SJSA1 (cell line): ENCODE measurements at regions not wholly inside any gene's neighbourhood (a gene's known extent, or its start where the extent isn't known, plus 50 kb on each side); places are given as distances from the start of the nearest gene placed in this dataset.

Source experiments
- DNase-seq, 2 experiments: peaks; one replicate each; pipeline ENCODE4 v3.0.0-alpha.2; 2015 to 2020; ENCODE audit warnings: low spot score in 2 of 2, low read depth in 1 of 2
- H3K27ac ChIP-seq: fragments of 250-450 bp; sonication (Bioruptor Pico); 2 replicates; pipeline ENCODE4 v1.5.1; 2020; ENCODE audit warnings: mild to moderate bottlenecking, moderate library complexity
- H3K27me3 ChIP-seq: fragments of 250-450 bp; sonication (Bioruptor Pico); replicated peaks from 2 replicates; pipeline ENCODE4 v1.5.1; 2020; ENCODE audit warnings: mild to moderate bottlenecking, moderate library complexity
- H3K36me3 ChIP-seq: fragments of 250-450 bp; sonication (Bioruptor Pico); 2 replicates; pipeline ENCODE4 v1.5.1; 2020; ENCODE audit warnings: mild to moderate bottlenecking
- H3K4me1 ChIP-seq: fragments of 250-450 bp; sonication (Bioruptor Pico); replicated peaks from 2 replicates; pipeline ENCODE4 v1.6.1; 2021; ENCODE audit warnings: mild to moderate bottlenecking
- H3K4me3 ChIP-seq: fragments of 250-450 bp; sonication (Bioruptor Pico); 2 replicates; pipeline ENCODE4 v1.5.1; 2020; ENCODE audit warnings: mild to moderate bottlenecking
- H3K9me3 ChIP-seq: fragments of 250-450 bp; sonication (Bioruptor Pico); replicated peaks from 2 replicates; pipeline ENCODE4 v1.5.1; 2020; ENCODE audit warnings: mild to moderate bottlenecking

GRCh38 chr11:91813263-91813662 lies 411.4 kb upstream of the FAT3 start:
- no peaks in the 10 kb centered on the region for H3K9me3 ChIP-seq

DNA sequence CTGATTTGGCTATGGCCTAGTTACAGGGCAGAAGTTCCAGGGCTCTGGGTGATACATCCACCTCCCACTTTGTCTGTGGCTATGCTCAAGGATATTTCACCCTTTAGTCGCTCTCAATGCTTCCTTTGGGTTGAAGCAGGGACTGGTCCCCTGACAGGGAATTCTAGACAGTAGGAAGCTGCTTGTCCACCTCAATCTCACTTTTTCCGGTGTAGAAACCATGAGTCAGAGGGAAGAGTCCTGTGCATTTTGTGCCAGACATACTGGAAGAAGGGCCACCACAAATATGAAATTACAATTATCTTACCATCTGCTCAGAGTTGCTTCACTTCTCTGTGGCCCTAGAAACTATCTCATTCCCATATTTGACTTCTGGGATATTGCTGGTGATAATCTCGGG lies 413.7 kb upstream of the FAT3 start:
- no peaks in the 10 kb centered on the region for H3K9me3 ChIP-seq
- no peak overlapping the region for H3K27ac ChIP-seq
- DNase-seq = no peak
- no peak overlapping the region for H3K4me3 ChIP-seq
- no peaks in the 10 kb centered on the region for H3K27me3 ChIP-seq
- no peaks in the 10 kb centered on the region for H3K36me3 ChIP-seq
- H3K4me1 ChIP-seq = no peaks in the 10 kb centered on the region

More at GRCh38 chr11:91813263-91813662, 411.4 kb upstream of the FAT3 start:
- Histone ChIP-seq H3K27me3 (no peaks in the 10 kb centered on the region), H3K4me1 (no peaks in the 10 kb centered on the region), H3K27ac (no peak overlapping the region), H3K36me3 (no peaks in the 10 kb centered on the region), H3K4me3 (no peak overlapping the region)
- DNase-seq = no peak

DNA sequence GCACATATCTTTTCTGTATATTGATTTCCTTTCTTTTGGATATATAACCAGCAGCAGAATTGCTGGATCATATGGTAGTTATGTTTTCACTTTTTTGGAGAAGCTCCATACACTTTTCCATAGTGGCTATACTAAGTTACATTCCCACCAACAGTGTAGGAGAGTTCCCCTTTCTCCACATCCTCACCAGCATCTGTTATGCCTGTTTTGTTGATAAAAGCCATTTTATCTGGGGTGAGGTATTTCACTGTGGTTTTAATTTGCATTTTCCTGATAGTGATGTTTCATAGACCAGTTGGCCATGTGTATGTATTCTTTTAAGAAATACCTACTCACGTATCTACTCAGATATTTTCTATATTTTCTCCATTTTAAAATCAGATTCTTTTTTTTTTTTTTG lies 419.3 kb upstream of the FAT3 start:
- Histone ChIP-seq H3K36me3 (no peaks in the 10 kb centered on the region), H3K4me3 (no peak overlapping the region), H3K9me3 (no peaks in the 10 kb centered on the region), H3K4me1 (no peaks in the 10 kb centered on the region), H3K27ac (no peak overlapping the region), H3K27me3 (no peaks in the 10 kb centered on the region)
- no peak for DNase-seq

DNA sequence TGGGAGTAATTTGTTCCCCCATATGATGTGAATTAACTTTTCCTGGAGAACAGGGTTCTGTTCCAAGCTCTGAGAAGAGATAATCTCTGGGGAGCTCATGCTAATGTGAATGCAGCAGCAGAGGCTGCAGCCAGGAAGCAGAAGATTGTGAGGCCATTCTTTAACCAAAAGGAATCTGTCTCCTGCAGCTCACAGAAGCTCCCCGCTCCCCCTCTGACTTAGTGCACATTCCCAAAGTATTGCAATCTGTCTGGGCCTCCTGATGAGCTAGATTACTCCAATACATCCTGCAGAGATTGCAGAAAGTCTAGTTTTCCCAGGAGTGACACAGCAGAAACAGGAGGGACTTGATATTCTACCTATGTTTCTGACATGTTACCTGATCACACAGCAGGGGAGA lies 420.6 kb upstream of the FAT3 start:
- Histone ChIP-seq H3K9me3 (no peaks in the 10 kb centered on the region), H3K27me3 (no peaks in the 10 kb centered on the region), H3K27ac (no peak overlapping the region), H3K4me3 (no peak overlapping the region), H3K36me3 (no peaks in the 10 kb centered on the region), H3K4me1 (no peaks in the 10 kb centered on the region)
- no peak for DNase-seq

- H3K27me3 ChIP-seq = no peaks in the 10 kb centered on the region
- no peaks in the 10 kb centered on the region for H3K9me3 ChIP-seq
- no peak overlapping the region for H3K27ac ChIP-seq
- H3K4me3 ChIP-seq = no peak overlapping the region
- no peaks in the 10 kb centered on the region for H3K36me3 ChIP-seq
- H3K4me1 ChIP-seq = no peaks in the 10 kb centered on the region
- no peak for DNase-seq
These were observed 422.1 kb upstream of the FAT3 start for GRCh38 chr11:91802475-91802874.

DNA sequence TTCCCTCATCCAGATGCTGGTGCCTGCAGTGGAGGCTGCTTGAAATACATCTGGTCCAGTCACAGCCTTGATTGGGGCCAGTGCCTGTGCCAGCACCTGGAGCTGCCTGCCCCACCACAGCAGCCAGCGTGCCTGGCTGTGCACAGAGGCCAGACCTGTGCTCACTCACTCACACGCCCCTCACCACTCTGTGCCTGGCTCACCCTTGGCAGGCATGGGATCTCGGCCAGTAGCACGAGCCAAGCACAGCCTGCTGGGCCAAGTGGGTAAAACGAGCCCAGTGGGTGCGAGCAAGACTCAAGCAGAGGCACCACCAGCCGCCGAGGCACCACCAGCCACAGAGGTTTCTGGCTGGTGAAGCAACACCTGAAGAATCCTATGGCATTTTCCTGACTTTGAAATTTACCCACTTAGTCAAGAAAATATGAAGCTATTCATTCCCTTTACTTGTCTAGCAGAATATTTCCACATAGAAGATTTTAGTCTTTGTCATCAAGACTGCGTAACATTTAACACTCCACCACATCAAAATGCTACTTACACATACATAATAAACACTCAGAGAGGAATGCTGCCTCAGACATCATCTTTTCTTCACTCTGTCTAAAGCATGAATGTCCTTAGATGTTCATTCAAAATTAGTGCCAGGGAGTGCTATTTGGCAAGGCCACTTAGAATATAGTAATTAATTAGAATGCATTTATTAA lies 424.3 kb upstream of the FAT3 start:
- Histone ChIP-seq H3K9me3 (no peaks in the 10 kb centered on the region), H3K36me3 (no peaks in the 10 kb centered on the region), H3K4me1 (no peaks in the 10 kb centered on the region), H3K4me3 (no peak overlapping the region), H3K27ac (no peak overlapping the region), H3K27me3 (no peaks in the 10 kb centered on the region)
- no peak for DNase-seq

- Histone ChIP-seq H3K4me1 (no peaks in the 10 kb centered on the region), H3K36me3 (no peaks in the 10 kb centered on the region), H3K27me3 (no peaks in the 10 kb centered on the region), H3K9me3 (no peaks in the 10 kb centered on the region), H3K4me3 (no peak overlapping the region), H3K27ac (no peak overlapping the region)
- no peak for DNase-seq
These were observed 426.4 kb upstream of the FAT3 start for GRCh38 chr11:91798240-91798639.

DNA sequence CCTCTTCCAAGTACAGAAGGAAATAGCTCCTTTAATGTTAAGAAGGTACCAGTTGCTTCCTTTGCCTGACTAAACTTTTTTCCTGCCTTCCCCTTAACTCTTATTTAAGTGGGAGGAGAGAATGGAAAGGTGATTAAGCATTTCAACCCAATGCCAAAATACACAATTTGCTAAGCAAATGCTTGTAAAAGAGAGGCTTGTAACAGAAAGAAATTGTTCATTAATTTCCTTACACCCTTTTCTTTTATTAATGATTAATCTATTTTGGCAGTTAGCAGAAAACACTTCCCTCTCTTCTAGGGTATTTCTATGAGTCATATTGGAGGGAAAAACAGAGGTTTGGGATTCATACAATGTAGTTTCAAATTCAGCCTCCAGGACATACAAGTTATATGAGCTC lies 427.6 kb upstream of the FAT3 start:
- H3K27ac ChIP-seq = no peak overlapping the region
- no peak overlapping the region for H3K4me3 ChIP-seq
- no peaks in the 10 kb centered on the region for H3K27me3 ChIP-seq
- no peak for DNase-seq
- H3K36me3 ChIP-seq = no peaks in the 10 kb centered on the region
- H3K4me1 ChIP-seq = no peaks in the 10 kb centered on the region
- H3K9me3 ChIP-seq = no peaks in the 10 kb centered on the region

DNA sequence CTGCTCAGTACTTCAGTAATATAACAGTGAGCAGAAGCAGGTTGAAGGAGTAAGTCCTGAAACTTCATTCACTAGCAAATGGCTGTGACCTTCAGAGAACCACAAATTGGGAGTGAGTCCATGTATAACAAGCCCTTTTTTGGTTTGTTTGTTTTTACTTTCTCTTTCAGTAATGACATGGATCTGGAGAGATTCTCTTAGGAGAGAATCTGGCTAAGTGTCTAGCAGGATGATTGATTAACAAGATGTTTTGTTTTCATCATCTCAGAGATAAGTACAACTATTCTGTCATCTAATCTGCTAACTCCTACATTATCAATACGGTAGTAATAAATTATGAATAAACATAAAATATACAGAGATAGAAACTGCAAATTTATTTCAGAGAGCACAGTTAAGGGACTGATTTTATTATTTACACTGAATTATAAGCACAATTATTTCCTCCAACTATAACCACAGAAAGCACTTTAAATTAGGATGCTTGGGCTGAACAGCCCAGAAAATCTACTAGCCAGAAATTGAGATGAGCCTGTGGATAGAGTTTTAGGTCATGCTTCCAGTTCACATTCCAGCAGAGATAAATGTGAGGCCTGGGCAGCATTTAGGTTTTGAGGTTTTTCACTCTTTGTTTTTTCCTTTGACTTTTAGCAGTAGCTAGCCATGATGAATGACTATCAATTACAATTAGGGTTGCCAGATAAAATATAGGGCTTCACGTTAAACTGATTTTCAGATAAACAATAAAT lies 429.3 kb upstream of the FAT3 start:
- H3K27ac ChIP-seq = no peak overlapping the region
- no peak overlapping the region for H3K4me3 ChIP-seq
- H3K4me1 ChIP-seq = no peaks in the 10 kb centered on the region
- DNase-seq = no peak
- no peaks in the 10 kb centered on the region for H3K36me3 ChIP-seq
- H3K9me3 ChIP-seq = no peaks in the 10 kb centered on the region
- no peaks in the 10 kb centered on the region for H3K27me3 ChIP-seq

DNA sequence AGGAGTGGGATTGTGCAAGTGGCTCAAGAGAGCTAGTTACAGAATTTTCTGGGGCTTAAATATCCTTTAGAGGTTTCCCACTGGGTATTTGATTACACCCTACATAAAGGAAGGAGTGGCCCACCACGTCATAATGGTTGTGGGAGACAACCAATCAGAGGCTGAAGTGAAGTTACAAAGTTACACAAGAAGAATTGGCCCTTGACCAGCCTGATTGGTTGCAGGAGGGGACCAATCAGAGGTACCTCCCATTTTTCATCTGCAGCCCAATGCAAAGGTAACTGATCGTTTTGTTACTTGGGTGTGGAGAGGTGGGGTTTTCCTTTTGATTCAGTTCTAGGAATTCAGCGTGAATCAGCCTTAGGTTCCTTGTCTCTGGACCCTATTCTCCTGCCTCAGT lies 430.5 kb upstream of the FAT3 start:
- no peak for DNase-seq
- H3K36me3 ChIP-seq = no peaks in the 10 kb centered on the region
- no peaks in the 10 kb centered on the region for H3K9me3 ChIP-seq
- H3K27ac ChIP-seq = no peak overlapping the region
- H3K27me3 ChIP-seq = no peaks in the 10 kb centered on the region
- no peaks in the 10 kb centered on the region for H3K4me1 ChIP-seq
- H3K4me3 ChIP-seq = no peak overlapping the region

DNA sequence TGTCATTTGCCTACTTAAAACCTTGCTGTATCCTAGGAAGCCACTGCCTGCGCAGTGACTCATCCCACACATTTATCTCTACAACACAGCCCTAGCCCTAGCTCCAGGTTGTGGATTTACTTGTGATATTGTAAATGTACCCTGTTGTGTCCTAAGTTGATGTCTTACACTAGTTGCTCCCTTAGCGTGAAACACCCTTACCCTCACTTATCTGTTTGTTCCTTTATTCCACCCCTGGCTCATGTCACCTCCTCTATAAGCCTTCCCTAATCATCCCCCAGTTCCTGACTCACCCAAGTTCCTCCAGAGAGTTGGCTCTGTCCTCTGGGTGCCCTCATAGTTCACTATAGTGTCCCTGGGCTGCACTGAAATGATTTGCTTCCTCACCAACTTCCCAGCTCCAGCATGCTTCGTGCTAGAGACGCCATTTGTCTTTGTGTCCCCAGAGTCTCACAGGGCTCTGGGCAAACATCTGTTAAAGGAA lies 431.8 kb upstream of the FAT3 start:
- DNase-seq = no peak
- Histone ChIP-seq H3K36me3 (no peaks in the 10 kb centered on the region), H3K27ac (no peak overlapping the region), H3K4me3 (no peak overlapping the region), H3K4me1 (no peaks in the 10 kb centered on the region), H3K9me3 (no peaks in the 10 kb centered on the region), H3K27me3 (no peaks in the 10 kb centered on the region)

- DNase-seq = no peak
- no peaks in the 10 kb centered on the region for H3K36me3 ChIP-seq
- H3K27ac ChIP-seq = no peak overlapping the region
- no peak overlapping the region for H3K4me3 ChIP-seq
- no peaks in the 10 kb centered on the region for H3K4me1 ChIP-seq
- H3K27me3 ChIP-seq = no peaks in the 10 kb centered on the region
- H3K9me3 ChIP-seq = no peaks in the 10 kb centered on the region
These were observed 433.5 kb upstream of the FAT3 start for GRCh38 chr11:91791171-91791468.

DNA sequence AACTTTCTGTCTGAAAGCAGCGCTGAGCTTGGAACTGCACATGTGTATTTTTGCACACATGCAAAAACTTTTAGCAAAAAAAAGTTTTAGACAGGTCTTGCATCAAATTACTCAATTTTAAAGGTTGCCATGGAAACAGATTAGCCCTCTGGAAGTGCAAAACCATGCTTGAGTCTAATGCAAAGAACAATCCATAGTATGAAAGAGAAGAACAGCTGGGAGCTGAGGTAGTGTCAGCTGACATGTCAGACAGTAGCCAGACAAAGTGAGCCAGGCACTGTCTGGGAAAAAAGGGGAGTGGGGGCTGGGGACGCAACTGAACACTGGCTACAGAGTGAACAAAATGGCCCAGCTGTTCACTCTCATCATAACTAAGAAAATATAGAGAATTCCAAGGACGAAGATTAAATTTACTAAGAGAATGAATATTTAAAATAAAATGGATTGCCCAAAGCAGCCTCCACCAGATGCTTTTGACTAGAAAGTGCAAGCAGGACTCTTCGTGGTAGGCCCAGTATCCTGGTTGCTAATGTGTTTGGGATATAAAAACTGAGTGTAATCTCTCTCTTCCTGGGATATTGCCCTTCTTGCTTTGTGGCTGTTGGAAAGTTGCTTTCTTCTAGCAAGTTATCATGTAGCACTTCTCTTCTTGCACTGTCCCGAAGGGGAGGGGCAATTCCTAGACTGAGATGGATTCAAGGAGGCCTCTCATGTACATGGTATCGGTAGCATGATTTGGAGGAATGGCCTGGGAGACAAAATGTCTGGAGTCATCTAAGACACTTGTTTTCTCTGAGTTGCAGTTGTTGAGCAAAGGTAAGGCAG lies 434.1 kb upstream of the FAT3 start:
- Histone ChIP-seq H3K27me3 (no peaks in the 10 kb centered on the region), H3K4me1 (no peaks in the 10 kb centered on the region), H3K27ac (no peak overlapping the region), H3K4me3 (no peak overlapping the region), H3K9me3 (no peaks in the 10 kb centered on the region), H3K36me3 (no peaks in the 10 kb centered on the region)
- no peak for DNase-seq

GRCh38 chr11:91788764-91789163 lies 435.9 kb upstream of the FAT3 start:
- Histone ChIP-seq H3K4me3 (no peak overlapping the region), H3K27ac (no peak overlapping the region), H3K4me1 (no peaks in the 10 kb centered on the region), H3K36me3 (no peaks in the 10 kb centered on the region), H3K27me3 (no peaks in the 10 kb centered on the region), H3K9me3 (no peaks in the 10 kb centered on the region)
- no peak for DNase-seq
